ENCODE measurements at regions not wholly inside any gene's neighbourhood (a gene's known extent, or its start where the extent isn't known, plus 50 kb on each side); places are given as distances from the start of the nearest gene placed in this dataset.

DNA sequence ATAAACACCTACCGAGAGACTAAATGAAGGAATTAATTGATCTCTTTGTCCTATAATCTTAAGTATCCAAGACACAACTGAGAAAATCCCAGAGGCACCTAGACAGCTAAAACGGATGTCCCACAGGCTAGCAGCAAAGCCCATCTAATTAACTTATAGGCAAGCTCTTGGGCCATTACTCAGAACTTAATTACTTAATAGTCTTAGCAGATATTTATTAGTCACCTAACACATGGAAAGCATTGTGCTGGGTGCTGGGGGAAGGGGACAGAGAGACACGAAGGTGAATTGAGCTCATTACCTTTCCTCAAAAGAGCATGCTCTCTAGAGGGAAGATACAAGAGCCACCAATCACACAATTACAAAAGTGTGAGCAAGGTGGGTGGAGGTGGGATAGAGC is 189.8 kb upstream of the PROK2 start:
- TF ChIP-seq, protein P1, sequence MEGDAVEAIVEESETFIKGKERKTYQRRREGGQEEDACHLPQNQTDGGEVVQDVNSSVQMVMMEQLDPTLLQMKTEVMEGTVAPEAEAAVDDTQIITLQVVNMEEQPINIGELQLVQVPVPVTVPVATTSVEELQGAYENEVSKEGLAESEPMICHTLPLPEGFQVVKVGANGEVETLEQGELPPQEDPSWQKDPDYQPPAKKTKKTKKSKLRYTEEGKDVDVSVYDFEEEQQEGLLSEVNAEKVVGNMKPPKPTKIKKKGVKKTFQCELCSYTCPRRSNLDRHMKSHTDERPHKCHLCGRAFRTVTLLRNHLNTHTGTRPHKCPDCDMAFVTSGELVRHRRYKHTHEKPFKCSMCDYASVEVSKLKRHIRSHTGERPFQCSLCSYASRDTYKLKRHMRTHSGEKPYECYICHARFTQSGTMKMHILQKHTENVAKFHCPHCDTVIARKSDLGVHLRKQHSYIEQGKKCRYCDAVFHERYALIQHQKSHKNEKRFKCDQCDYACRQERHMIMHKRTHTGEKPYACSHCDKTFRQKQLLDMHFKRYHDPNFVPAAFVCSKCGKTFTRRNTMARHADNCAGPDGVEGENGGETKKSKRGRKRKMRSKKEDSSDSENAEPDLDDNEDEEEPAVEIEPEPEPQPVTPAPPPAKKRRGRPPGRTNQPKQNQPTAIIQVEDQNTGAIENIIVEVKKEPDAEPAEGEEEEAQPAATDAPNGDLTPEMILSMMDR (IDR thresholded peaks at IDR 0.05) = no peak
- TF ChIP-seq POLR2A (IDR thresholded peaks at IDR 0.05; ENCODE audit: low read depth) = no peak

All from esophagus muscularis mucosa (tissue), 3 donors.